ENCODE measurements at regions not wholly inside any gene's neighbourhood (a gene's known extent, or its start where the extent isn't known, plus 50 kb on each side); places are given as distances from the start of the nearest gene placed in this dataset.

- ATAC-seq (no peak), DNase-seq (no peak)
- intact Hi-C loops (cut with DNase I, micrococcal nuclease) = no loop called here
Measured at GRCh38 chr11:114758627-114759026, 80.3 kb downstream of the NXPE2 start.

GRCh38 chr11:114762408-114762807 is 84.1 kb downstream of the NXPE2 start:
- intact Hi-C loops (cut with DNase I, micrococcal nuclease) = loop anchor here in 1 of 2 donors (5.0 kb wide), 1 partner anchor 420 kb away; no protein-coding TSS in a partner anchor
- peak; percentile 98 for ATAC-seq

GRCh38 chr11:114764563-114764962 is 86.2 kb downstream of the NXPE2 start:
- intact Hi-C loops (cut with DNase I, micrococcal nuclease) = loop anchor here in 1 of 2 donors (5.0 kb wide), 1 partner anchor 422 kb away; no protein-coding TSS in a partner anchor
- ATAC-seq = no peak
- no peak for DNase-seq

More at GRCh38 chr11:114762408-114762807, 84.1 kb downstream of the NXPE2 start:
- peak; percentile 76 to 86 for DNase-seq

GRCh38 chr11:114771172-114771571 is 92.8 kb downstream of the NXPE2 start:
- ATAC-seq = no peak

GRCh38 chr11:114773541-114774338 is 95.4 kb downstream of the NXPE2 start:
- ATAC-seq = peak; percentile 5
- no peak for DNase-seq
- intact Hi-C loops (cut with DNase I, micrococcal nuclease) = no loop called here

More at GRCh38 chr11:114771172-114771571, 92.8 kb downstream of the NXPE2 start:
- DNase-seq = no peak
- intact Hi-C loops (cut with DNase I, micrococcal nuclease) = no loop called here

GRCh38 chr11:114774599-114775361 is 96.5 kb downstream of the NXPE2 start:
- peak in 1 of 2 donors; percentile 33 for DNase-seq
- intact Hi-C loops (cut with DNase I, micrococcal nuclease) = no loop called here

GRCh38 chr11:114775875-114776621 is 97.7 kb downstream of the NXPE2 start:
- intact Hi-C loops (cut with DNase I, micrococcal nuclease) = no loop called here
- ATAC-seq (no peak), DNase-seq (no peak)

More at GRCh38 chr11:114774599-114775361, 96.5 kb downstream of the NXPE2 start:
- peak; percentile 89 for ATAC-seq

GRCh38 chr11:114776956-114777355 is 98.6 kb downstream of the NXPE2 start:
- intact Hi-C loops (cut with DNase I, micrococcal nuclease) = no loop called here
- DNase-seq (no peak), ATAC-seq (no peak)

- no peak for DNase-seq
- no peak for ATAC-seq
- intact Hi-C loops (cut with DNase I, micrococcal nuclease) = no loop called here
Measured at GRCh38 chr11:114779189-114779588, 100.9 kb downstream of the NXPE2 start.

- DNase-seq (no peak), ATAC-seq (peak; percentile 29)
- intact Hi-C loops (cut with DNase I, micrococcal nuclease) = no loop called here
Measured at GRCh38 chr11:114782650-114783310, 104.5 kb downstream of the NXPE2 start.

GRCh38 chr11:114783805-114784204 is 105.5 kb downstream of the NXPE2 start:
- intact Hi-C loops (cut with DNase I, micrococcal nuclease) = no loop called here
- ATAC-seq (peak; percentile 94), DNase-seq (no peak)

- peak; percentile 33 for ATAC-seq
- intact Hi-C loops (cut with DNase I, micrococcal nuclease) = no loop called here
- DNase-seq = no peak
Measured at GRCh38 chr11:114784216-114784615, 105.9 kb downstream of the NXPE2 start.

GRCh38 chr11:114784891-114785290 is 106.6 kb downstream of the NXPE2 start:
- DNase-seq (no peak), ATAC-seq (no peak)
- intact Hi-C loops (cut with DNase I, micrococcal nuclease) = no loop called here

GRCh38 chr11:114785820-114786219 is 107.5 kb downstream of the NXPE2 start:
- no peak for DNase-seq
- intact Hi-C loops (cut with DNase I, micrococcal nuclease) = no loop called here

GRCh38 chr11:114787126-114787525 is 108.8 kb downstream of the NXPE2 start:
- intact Hi-C loops (cut with DNase I, micrococcal nuclease) = no loop called here
- ATAC-seq = no peak
- no peak for DNase-seq

More at GRCh38 chr11:114785820-114786219, 107.5 kb downstream of the NXPE2 start:
- no peak for ATAC-seq

GRCh38 chr11:114790910-114791309 is 112.6 kb downstream of the NXPE2 start:
- DNase-seq (no peak), ATAC-seq (no peak)
- intact Hi-C loops (cut with DNase I, micrococcal nuclease) = no loop called here

GRCh38 chr11:114794048-114794684 is 115.8 kb downstream of the NXPE2 start:
- DNase-seq = no peak
- peak; percentile 91 for ATAC-seq
- intact Hi-C loops (cut with DNase I, micrococcal nuclease) = no loop called here
